Activated CD4-positive, alpha-beta memory T cell treated with anti-CD3 and anti-CD28 coated beads, Interleukin-2, amount 10 ng/mL, durations not matched to agents 7 days and 5 days (primary cell): ENCODE measurements at regions not wholly inside any gene's neighbourhood (a gene's known extent, or its start where the extent isn't known, plus 50 kb on each side); places are given as distances from the start of the nearest gene placed in this dataset.
"Not testable (repeated sequence)": the region's sequence is repeated elsewhere in the genome, so short reads cannot be mapped to it uniquely, and the experiment has no call there.

Experiments
- CTCF ChIA-PET: fragments of 350-600 bp; sonication (Branson Sonifier 250); formaldehyde crosslinking; loops from one replicate; lab custom pipeline; 2021; ENCODE audit warnings: antibody characterized with exemption, inconsistent platforms; lab: Charles Lee
- POLR2A ChIA-PET: fragments of 350-600 bp; sonication (Branson Sonifier 250); formaldehyde crosslinking; loops from one replicate; lab custom pipeline; 2021; ENCODE audit warnings: antibody characterized with exemption; lab: Charles Lee
- DNase-seq: peaks from one replicate; pipeline ENCODE4 v3.0.0-alpha.2; 2020
- H3K27ac Mint-ChIP-seq: one replicate; pipeline ENCODE4 v1.8.0; 2021; ENCODE audit warnings: mild to moderate bottlenecking, mixed read lengths
- H3K27me3 Mint-ChIP-seq: one replicate; pipeline ENCODE4 v1.8.0; 2021; ENCODE audit warnings: mixed read lengths
- H3K36me3 Mint-ChIP-seq: one replicate; pipeline ENCODE4 v1.8.0; 2021; ENCODE audit warnings: low read depth, mixed read lengths
- H3K4me1 Mint-ChIP-seq: one replicate; pipeline ENCODE4 v1.8.0; 2021; ENCODE audit warnings: mixed read lengths
- H3K4me3 Mint-ChIP-seq: one replicate; pipeline ENCODE4 v1.8.0; 2021; ENCODE audit warnings: mild to moderate bottlenecking, mixed read lengths
- H3K9me3 Mint-ChIP-seq: one replicate; pipeline ENCODE4 v1.8.0; 2021; ENCODE audit warnings: mixed read lengths

- Mint-ChIP-seq H3K27ac (no peak overlapping the region), H3K4me3 (no peak overlapping the region), H3K27me3 (no peaks in the 10 kb centered on the region), H3K36me3 (no peaks in the 10 kb centered on the region), H3K9me3 (peaks cover 2% of the 10 kb centered on the region), H3K4me1 (no peaks in the 10 kb centered on the region)
- CTCF ChIA-PET: no interaction called here
- POLR2A ChIA-PET: no interaction called here
- no peak for DNase-seq
These were observed 939.5 kb downstream of the SLC16A7 start for GRCh38 chr12:60535363-60535762.

- H3K4me1 Mint-ChIP-seq: no peaks in the 10 kb centered on the region
- ChIA-PET CTCF (no interaction called here), POLR2A (no interaction called here)
- H3K27me3 Mint-ChIP-seq: no peaks in the 10 kb centered on the region
- H3K27ac Mint-ChIP-seq: no peak overlapping the region
- no peaks in the 10 kb centered on the region for H3K36me3 Mint-ChIP-seq
- peaks cover 6% of the 10 kb centered on the region for H3K9me3 Mint-ChIP-seq
- H3K4me3 Mint-ChIP-seq: no peak overlapping the region
- no peak for DNase-seq
These were observed 943.8 kb downstream of the SLC16A7 start for GRCh38 chr12:60539592-60539991.

GRCh38 chr12:60568914-60569313 is 973.1 kb downstream of the SLC16A7 start:
- CTCF ChIA-PET: no interaction called here
- POLR2A ChIA-PET: no interaction called here
- no peak overlapping the region for H3K27ac Mint-ChIP-seq
- no peaks in the 10 kb centered on the region for H3K4me1 Mint-ChIP-seq
- no peaks in the 10 kb centered on the region for H3K9me3 Mint-ChIP-seq
- no peak overlapping the region for H3K4me3 Mint-ChIP-seq
- DNase-seq: no peak
- H3K27me3 Mint-ChIP-seq: no peaks in the 10 kb centered on the region
- H3K36me3 Mint-ChIP-seq: no peaks in the 10 kb centered on the region

DNA sequence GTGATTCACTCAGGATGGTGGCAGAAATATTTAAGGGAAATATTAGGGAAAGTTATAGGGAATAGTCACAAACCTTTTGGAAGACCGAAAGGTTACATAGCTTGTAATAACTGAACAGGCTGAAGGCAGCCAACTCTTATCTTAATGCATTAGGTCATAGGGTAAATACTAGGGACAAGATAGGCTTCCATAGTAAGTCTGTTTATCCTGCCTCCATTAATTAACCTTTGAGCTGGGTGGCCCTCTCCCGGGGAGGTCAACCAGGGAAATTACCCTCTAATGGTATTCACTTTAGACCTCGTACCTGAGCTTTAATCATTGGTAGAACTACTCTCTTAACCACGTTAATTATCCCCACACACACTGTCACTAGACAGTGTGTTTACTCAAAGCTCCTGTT is 981.8 kb downstream of the SLC16A7 start:
- H3K4me3 Mint-ChIP-seq: no peak overlapping the region
- H3K27ac Mint-ChIP-seq: no peak overlapping the region
- no peaks in the 10 kb centered on the region for H3K36me3 Mint-ChIP-seq
- H3K27me3 Mint-ChIP-seq: no peaks in the 10 kb centered on the region
- DNase-seq: no peak
- H3K4me1 Mint-ChIP-seq: no peaks in the 10 kb centered on the region
- peaks cover 4% of the 10 kb centered on the region for H3K9me3 Mint-ChIP-seq
- ChIA-PET CTCF (no interaction called here), POLR2A (no interaction called here)

GRCh38 chr12:60587664-60588063 is 991.8 kb downstream of the SLC16A7 start:
- H3K4me1 Mint-ChIP-seq, H3K36me3 Mint-ChIP-seq, DNase-seq, H3K27ac Mint-ChIP-seq, H3K4me3 Mint-ChIP-seq, POLR2A ChIA-PET, H3K27me3 Mint-ChIP-seq, CTCF ChIA-PET: not testable (repeated sequence)
- peaks cover 14% of the 10 kb centered on the region for H3K9me3 Mint-ChIP-seq

GRCh38 chr12:60594035-60594711 is 998.3 kb downstream of the SLC16A7 start:
- Mint-ChIP-seq H3K4me1 (no peaks in the 10 kb centered on the region), H3K36me3 (no peaks in the 10 kb centered on the region), H3K27ac (no peak overlapping the region), H3K4me3 (no peak overlapping the region), H3K27me3 (no peaks in the 10 kb centered on the region), H3K9me3 (peaks cover 10% of the 10 kb centered on the region)
- CTCF ChIA-PET: no interaction called here
- POLR2A ChIA-PET: no interaction called here
- no peak for DNase-seq

GRCh38 chr12:60602601-60603000 is 1006.8 kb downstream of the SLC16A7 start:
- ChIA-PET POLR2A (no interaction called here), CTCF (no interaction called here)
- H3K4me1 Mint-ChIP-seq: no peaks in the 10 kb centered on the region
- no peaks in the 10 kb centered on the region for H3K27me3 Mint-ChIP-seq
- no peak for DNase-seq
- H3K9me3 Mint-ChIP-seq: peaks cover 6% of the 10 kb centered on the region
- no peak overlapping the region for H3K27ac Mint-ChIP-seq
- no peaks in the 10 kb centered on the region for H3K36me3 Mint-ChIP-seq
- H3K4me3 Mint-ChIP-seq: no peak overlapping the region

DNA sequence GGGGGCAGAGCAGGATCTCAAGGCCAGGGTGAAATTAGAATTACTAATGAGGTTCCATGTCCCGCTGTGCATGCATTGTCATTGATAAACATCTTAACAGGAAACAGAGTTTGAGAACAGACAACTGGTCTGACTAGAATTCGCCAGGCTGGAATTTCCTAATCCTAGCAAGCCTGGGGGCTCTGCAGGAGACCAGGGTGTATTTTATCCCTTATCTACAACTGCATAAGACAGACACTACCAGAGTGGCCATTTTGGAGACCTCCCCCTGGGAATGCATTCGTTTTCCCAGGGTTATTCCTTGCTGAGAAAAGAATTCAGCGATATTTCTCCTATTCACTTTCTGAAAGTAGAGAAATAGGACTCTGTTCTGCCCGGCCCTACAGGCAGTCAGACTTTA is 1007.6 kb downstream of the SLC16A7 start:
- H3K4me3 Mint-ChIP-seq, H3K36me3 Mint-ChIP-seq, H3K27ac Mint-ChIP-seq, CTCF ChIA-PET, H3K4me1 Mint-ChIP-seq, DNase-seq, H3K27me3 Mint-ChIP-seq, POLR2A ChIA-PET, H3K9me3 Mint-ChIP-seq: not testable (repeated sequence)

DNA sequence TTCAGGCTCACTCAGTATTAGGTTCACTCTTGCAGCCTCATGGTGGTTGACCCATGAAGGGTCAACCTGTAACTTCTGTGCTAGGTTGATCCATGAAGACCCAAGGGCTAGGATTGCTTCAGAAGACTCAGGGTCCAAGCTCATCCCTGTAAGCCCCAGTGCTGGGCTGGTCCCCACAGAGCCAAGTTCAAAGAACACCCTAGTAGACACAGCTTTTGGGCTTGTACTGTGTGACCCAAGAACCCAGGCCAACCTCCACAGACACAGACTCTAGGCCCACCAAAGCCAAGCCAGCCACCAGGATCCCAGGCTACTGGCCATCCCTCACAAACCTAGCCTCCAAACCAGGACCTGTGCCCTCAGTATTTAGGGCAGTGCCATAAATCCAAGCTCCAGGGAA is 1020.6 kb downstream of the SLC16A7 start:
- no peaks in the 10 kb centered on the region for H3K27me3 Mint-ChIP-seq
- CTCF ChIA-PET: no interaction called here
- no peak overlapping the region for H3K27ac Mint-ChIP-seq
- peaks cover 7% of the 10 kb centered on the region for H3K9me3 Mint-ChIP-seq
- DNase-seq: no peak
- no peak overlapping the region for H3K4me3 Mint-ChIP-seq
- POLR2A ChIA-PET: no interaction called here
- H3K4me1 Mint-ChIP-seq: no peaks in the 10 kb centered on the region
- H3K36me3 Mint-ChIP-seq: no peaks in the 10 kb centered on the region

DNA sequence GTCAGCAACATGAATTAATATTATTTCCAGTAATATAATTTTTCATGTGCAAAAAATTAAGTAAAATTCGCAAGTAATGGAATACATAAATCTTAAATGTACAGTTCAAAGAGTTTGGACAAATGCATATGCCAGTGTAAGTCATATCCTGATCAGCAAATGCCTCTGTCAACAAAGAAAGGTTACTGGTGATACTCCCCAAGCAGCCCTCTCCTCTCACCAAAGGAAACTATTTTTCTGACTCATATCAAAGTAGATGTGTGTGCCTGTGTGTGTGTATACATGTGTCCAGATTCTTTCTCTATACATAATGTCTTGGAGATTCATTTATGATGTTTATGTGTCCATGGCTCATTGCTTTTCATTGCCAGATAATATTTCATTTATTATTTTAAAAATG is 1035.0 kb downstream of the SLC16A7 start:
- Mint-ChIP-seq H3K27ac (no peak overlapping the region), H3K4me3 (no peak overlapping the region), H3K4me1 (no peaks in the 10 kb centered on the region), H3K9me3 (no peaks in the 10 kb centered on the region), H3K36me3 (no peaks in the 10 kb centered on the region), H3K27me3 (no peaks in the 10 kb centered on the region)
- DNase-seq: no peak
- POLR2A ChIA-PET: no interaction called here
- CTCF ChIA-PET: no interaction called here

DNA sequence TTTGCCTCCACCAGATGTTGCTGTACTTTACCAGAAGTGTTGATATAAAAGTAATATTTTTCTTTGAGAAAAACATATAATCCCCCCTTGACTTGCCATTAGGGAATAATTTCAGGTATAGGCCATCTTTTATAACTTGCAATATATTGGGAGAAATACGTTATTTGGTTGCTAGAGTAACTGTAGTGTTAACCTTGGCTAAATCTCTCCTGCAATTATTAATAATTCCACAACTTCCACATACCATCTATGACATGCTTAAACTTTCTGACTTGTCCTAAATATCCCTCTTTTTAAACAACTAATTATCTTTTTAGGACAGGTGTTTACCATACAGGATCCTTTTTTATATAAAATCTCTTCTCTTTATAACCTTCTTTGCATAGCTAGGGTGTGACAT is 1048.2 kb downstream of the SLC16A7 start:
- no peak overlapping the region for H3K4me3 Mint-ChIP-seq
- ChIA-PET POLR2A (no interaction called here), CTCF (no interaction called here)
- H3K27me3 Mint-ChIP-seq: no peaks in the 10 kb centered on the region
- H3K4me1 Mint-ChIP-seq: no peaks in the 10 kb centered on the region
- DNase-seq: no peak
- H3K36me3 Mint-ChIP-seq: no peaks in the 10 kb centered on the region
- H3K27ac Mint-ChIP-seq: no peak overlapping the region
- peaks cover 7% of the 10 kb centered on the region for H3K9me3 Mint-ChIP-seq

DNA sequence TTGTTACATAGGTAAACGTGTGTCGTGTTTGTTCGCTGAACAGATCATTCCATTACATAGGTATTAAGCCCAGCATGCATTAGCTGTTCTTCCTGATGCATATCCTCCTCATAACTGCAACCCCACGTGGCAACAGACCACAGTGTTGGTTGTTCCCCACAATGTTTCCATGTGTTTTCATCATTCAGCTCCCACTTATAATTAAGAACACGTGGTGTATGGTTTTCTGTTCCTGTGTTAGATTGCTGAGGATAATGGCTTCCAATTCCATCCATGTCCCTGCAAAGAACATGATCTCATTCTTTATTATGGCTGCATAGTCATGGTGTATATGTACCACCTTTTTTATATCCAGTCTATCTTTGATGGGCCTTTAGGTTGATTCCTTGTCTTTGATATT is 1071.1 kb downstream of the SLC16A7 start:
- POLR2A ChIA-PET: no interaction called here
- H3K27me3 Mint-ChIP-seq: no peaks in the 10 kb centered on the region
- CTCF ChIA-PET: interaction anchor here (0.7 kb wide), 1 partner anchor 812 kb away, joined by 3 read pairs; no protein-coding TSS in a partner anchor

GRCh38 chr12:60672949-60673348 is 1077.1 kb downstream of the SLC16A7 start:
- Mint-ChIP-seq H3K36me3 (no peaks in the 10 kb centered on the region), H3K4me3 (no peak overlapping the region), H3K27ac (no peak overlapping the region), H3K4me1 (no peaks in the 10 kb centered on the region), H3K27me3 (no peaks in the 10 kb centered on the region), H3K9me3 (peaks cover 12% of the 10 kb centered on the region)
- no peak for DNase-seq
- CTCF ChIA-PET: no interaction called here
- POLR2A ChIA-PET: no interaction called here

More for the DNA sequence above, 1071.1 kb downstream of the SLC16A7 start:
- H3K4me1 Mint-ChIP-seq: no peaks in the 10 kb centered on the region
- no peak overlapping the region for H3K27ac Mint-ChIP-seq
- H3K9me3 Mint-ChIP-seq: peaks cover 12% of the 10 kb centered on the region
- no peak for DNase-seq
- no peaks in the 10 kb centered on the region for H3K36me3 Mint-ChIP-seq
- no peak overlapping the region for H3K4me3 Mint-ChIP-seq

DNA sequence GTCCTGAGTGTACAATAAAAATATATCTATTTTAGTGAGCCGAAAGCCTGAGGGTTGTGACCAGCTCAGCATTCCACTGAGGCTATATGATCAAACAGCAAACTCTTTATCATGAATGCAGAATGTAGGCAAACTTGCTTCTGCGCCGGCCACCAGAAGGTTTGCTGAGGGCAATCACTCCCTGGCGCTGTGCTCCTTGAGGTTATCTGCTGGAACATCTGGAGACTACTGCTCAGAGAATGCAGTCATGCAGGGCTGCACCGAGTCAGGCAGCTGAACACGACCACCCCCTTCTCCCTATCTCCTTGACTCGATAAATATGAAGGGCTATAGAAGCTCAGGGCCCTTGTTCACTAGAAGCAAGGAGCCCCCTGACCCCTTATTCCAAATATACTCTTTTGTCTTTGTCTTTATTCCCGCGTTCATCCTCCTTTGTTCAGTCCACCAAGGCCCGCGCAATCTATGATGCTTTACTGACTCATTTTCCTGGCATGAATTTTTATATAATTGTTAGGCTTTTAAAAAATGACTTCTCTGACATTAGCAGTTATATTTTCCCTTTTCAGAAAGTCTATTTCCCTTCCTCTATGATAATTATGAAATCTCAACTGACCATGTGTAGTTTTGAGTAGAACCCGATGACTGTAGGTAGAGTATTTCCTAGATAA is 1089.3 kb downstream of the SLC16A7 start:
- H3K4me1 Mint-ChIP-seq: no peaks in the 10 kb centered on the region
- POLR2A ChIA-PET: no interaction called here

More for the DNA sequence above, 1089.3 kb downstream of the SLC16A7 start:
- no peak overlapping the region for H3K4me3 Mint-ChIP-seq
- CTCF ChIA-PET: no interaction called here
- H3K9me3 Mint-ChIP-seq: peaks cover 3% of the 10 kb centered on the region
- no peak overlapping the region for H3K27ac Mint-ChIP-seq
- H3K27me3 Mint-ChIP-seq: no peaks in the 10 kb centered on the region
- no peaks in the 10 kb centered on the region for H3K36me3 Mint-ChIP-seq
- no peak for DNase-seq
